Neural progenitor cell (in vitro differentiated cells): ENCODE measurements at regions not wholly inside any gene's neighbourhood (a gene's known extent, or its start where the extent isn't known, plus 50 kb on each side); places are given as distances from the start of the nearest gene placed in this dataset.
"Not testable (repeated sequence)": the region's sequence is repeated elsewhere in the genome, so short reads cannot be mapped to it uniquely, and the experiment has no call there.

Experiments
- EZH2phosphoT487 ChIP-seq: fragments of 200-600 bp; sonication (generic); IDR thresholded peaks from 2 replicates; pipeline ENCODE4 v1.6.1; 2017; ENCODE audit warnings: antibody characterized with exemption
- TF ChIP-seq, protein P1 (sequence below): fragments of 200-600 bp; sonication (generic); IDR thresholded peaks from 2 replicates; pipeline ENCODE4 v1.5.1; 2017; ENCODE audit warnings: antibody characterized with exemption, mild to moderate bottlenecking

DNA sequence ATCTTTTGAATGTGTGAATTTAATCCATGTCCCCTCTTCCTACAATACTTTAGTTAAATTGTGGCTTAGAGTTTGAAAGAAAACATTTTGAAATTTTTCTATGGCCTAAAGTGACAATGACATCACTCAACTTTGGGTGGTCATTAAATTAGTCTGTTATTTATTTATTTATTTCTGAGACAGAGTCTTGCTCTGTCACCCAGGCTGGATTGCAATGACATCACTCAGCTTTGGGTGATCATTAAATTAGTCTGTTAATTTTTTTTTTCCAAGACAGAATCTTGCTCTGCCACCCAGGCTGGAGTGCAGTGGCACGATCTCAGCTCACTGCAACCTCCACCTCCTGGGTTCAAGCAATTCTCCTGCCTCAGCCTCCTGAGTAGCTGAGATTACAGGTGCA is 322.5 kb downstream of the SOX2 start:
- TF ChIP-seq, protein P1, sequence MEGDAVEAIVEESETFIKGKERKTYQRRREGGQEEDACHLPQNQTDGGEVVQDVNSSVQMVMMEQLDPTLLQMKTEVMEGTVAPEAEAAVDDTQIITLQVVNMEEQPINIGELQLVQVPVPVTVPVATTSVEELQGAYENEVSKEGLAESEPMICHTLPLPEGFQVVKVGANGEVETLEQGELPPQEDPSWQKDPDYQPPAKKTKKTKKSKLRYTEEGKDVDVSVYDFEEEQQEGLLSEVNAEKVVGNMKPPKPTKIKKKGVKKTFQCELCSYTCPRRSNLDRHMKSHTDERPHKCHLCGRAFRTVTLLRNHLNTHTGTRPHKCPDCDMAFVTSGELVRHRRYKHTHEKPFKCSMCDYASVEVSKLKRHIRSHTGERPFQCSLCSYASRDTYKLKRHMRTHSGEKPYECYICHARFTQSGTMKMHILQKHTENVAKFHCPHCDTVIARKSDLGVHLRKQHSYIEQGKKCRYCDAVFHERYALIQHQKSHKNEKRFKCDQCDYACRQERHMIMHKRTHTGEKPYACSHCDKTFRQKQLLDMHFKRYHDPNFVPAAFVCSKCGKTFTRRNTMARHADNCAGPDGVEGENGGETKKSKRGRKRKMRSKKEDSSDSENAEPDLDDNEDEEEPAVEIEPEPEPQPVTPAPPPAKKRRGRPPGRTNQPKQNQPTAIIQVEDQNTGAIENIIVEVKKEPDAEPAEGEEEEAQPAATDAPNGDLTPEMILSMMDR, result not testable (repeated sequence)
- not testable (repeated sequence) for TF ChIP-seq EZH2phosphoT487
